Fibroblast of peridontal ligament (primary cell): ENCODE measurements at regions not wholly inside any gene's neighbourhood (a gene's known extent, or its start where the extent isn't known, plus 50 kb on each side); places are given as distances from the start of the nearest gene placed in this dataset.

Experiments
- DNase-seq: peaks from one replicate; pipeline ENCODE4 v3.0.0-alpha.2; 2010; ENCODE audit errors: extremely low read depth

GRCh38 chr4:166363198-166363597 lies 490.2 kb downstream of the TLL1 start:
- DNase-seq: no peak

- DNase-seq: no peak
Observed at GRCh38 chr4:166366012-166366411, 493.0 kb downstream of the TLL1 start.

- no peak for DNase-seq
Observed at GRCh38 chr4:166377578-166377977, 504.5 kb downstream of the TLL1 start.

GRCh38 chr4:166386491-166387360 lies 513.7 kb downstream of the TLL1 start:
- DNase-seq: peak; percentile 10

- DNase-seq: no peak
Observed at GRCh38 chr4:166391501-166391900, 518.5 kb downstream of the TLL1 start.

GRCh38 chr4:166399021-166399420 lies 526.0 kb downstream of the TLL1 start:
- no peak for DNase-seq

- DNase-seq: no peak
Observed at GRCh38 chr4:166400270-166400894, 527.3 kb downstream of the TLL1 start.

- no peak for DNase-seq
Observed at GRCh38 chr4:166413356-166413755, 540.3 kb downstream of the TLL1 start.

GRCh38 chr4:166414431-166414830 lies 541.4 kb downstream of the TLL1 start:
- DNase-seq: no peak

GRCh38 chr4:166415749-166416148 lies 542.7 kb downstream of the TLL1 start:
- no peak for DNase-seq

- DNase-seq: peak; percentile 90
Observed at GRCh38 chr4:166421556-166422156, 548.6 kb downstream of the TLL1 start.

- peak; percentile 86 for DNase-seq
Observed at GRCh38 chr4:166422475-166422874, 549.4 kb downstream of the TLL1 start.

GRCh38 chr4:166426300-166426863 lies 553.3 kb downstream of the TLL1 start:
- DNase-seq: no peak

- no peak for DNase-seq
Observed at GRCh38 chr4:166432125-166432524, 559.1 kb downstream of the TLL1 start.

- DNase-seq: peak; percentile 78
Observed at GRCh38 chr4:166432842-166433241, 559.8 kb downstream of the TLL1 start.

GRCh38 chr4:166435449-166435848 lies 562.4 kb downstream of the TLL1 start:
- DNase-seq: peak; percentile 75

- DNase-seq: peak; percentile 44
Observed at GRCh38 chr4:166458756-166459155, 585.7 kb downstream of the TLL1 start.

GRCh38 chr4:166459621-166460020 lies 586.6 kb downstream of the TLL1 start:
- no peak for DNase-seq

- peak; percentile 30 for DNase-seq
Observed at GRCh38 chr4:166460769-166461550, 587.9 kb downstream of the TLL1 start.

- DNase-seq: no peak
Observed at GRCh38 chr4:166481055-166481454, 608.0 kb downstream of the TLL1 start.

GRCh38 chr4:166481739-166482138 lies 608.7 kb downstream of the TLL1 start:
- DNase-seq: no peak

GRCh38 chr4:166482758-166483157 lies 609.7 kb downstream of the TLL1 start:
- no peak for DNase-seq
